Stomach smooth muscle (tissue), 2 donors: ENCODE measurements at regions not wholly inside any gene's neighbourhood (a gene's known extent, or its start where the extent isn't known, plus 50 kb on each side); places are given as distances from the start of the nearest gene placed in this dataset.

ENCODE experiments used
- H3K27ac ChIP-seq: one replicate; pipeline ENCODE4 v1.7.0; 2013; ENCODE audit warnings: mild to moderate bottlenecking, low read length, inconsistent platforms
- H3K27me3 ChIP-seq, 2 donors: one replicate each; pipeline ENCODE4 v1.7.0; 2013; ENCODE audit warnings: low read length in 2 of 2; ENCODE audit not compliant: insufficient read depth in 2 of 2, control insufficient read depth in 1 of 2
- H3K36me3 ChIP-seq, 2 donors: one replicate each; pipeline ENCODE4 v1.7.0; 2013; ENCODE audit warnings: low read length in 2 of 2; ENCODE audit not compliant: control insufficient read depth in 2 of 2, insufficient read depth in 2 of 2
- H3K4me1 ChIP-seq: one replicate; pipeline ENCODE4 v1.7.0; 2013; ENCODE audit warnings: low read length; ENCODE audit not compliant: control insufficient read depth, insufficient read depth
- H3K4me3 ChIP-seq, 2 donors: one replicate each; pipeline ENCODE4 v1.7.0; 2013; ENCODE audit warnings: low read length in 2 of 2
- H3K9ac ChIP-seq, 2 donors: one replicate each; pipeline ENCODE4 v1.7.0; 2013; ENCODE audit warnings: low read length in 2 of 2, mild to moderate bottlenecking in 1 of 2
- H3K9me3 ChIP-seq, 2 donors: one replicate each; pipeline ENCODE4 v1.7.0; 2013; ENCODE audit warnings: low read length in 2 of 2; ENCODE audit not compliant: control insufficient read depth in 2 of 2
- donor health status: healthy.
- donor health status: Pancreatic carcinoma.

GRCh38 chr12:118641249-118641648 is 264.9 kb downstream of the SUDS3 start:
- Histone ChIP-seq H3K27ac (no peak overlapping the region), H3K9me3 (no peaks in the 10 kb centered on the region), H3K27me3 (no peaks in the 10 kb centered on the region), H3K36me3 (no peaks in the 10 kb centered on the region), H3K4me1 (no peaks in the 10 kb centered on the region), H3K4me3 (no peak overlapping the region), H3K9ac (no peak overlapping the region)

- H3K4me3 ChIP-seq, result no peak overlapping the region
- no peak overlapping the region for H3K27ac ChIP-seq
- H3K9me3 ChIP-seq, result no peaks in the 10 kb centered on the region
- H3K9ac ChIP-seq, result no peak overlapping the region
- H3K27me3 ChIP-seq, result no peaks in the 10 kb centered on the region
- no peaks in the 10 kb centered on the region for H3K36me3 ChIP-seq
- H3K4me1 ChIP-seq, result no peaks in the 10 kb centered on the region
Measured at GRCh38 chr12:118645219-118645618, 268.9 kb downstream of the SUDS3 start.

- Histone ChIP-seq H3K4me1 (no peaks in the 10 kb centered on the region), H3K36me3 (no peaks in the 10 kb centered on the region), H3K4me3 (no peak overlapping the region)
Measured at GRCh38 chr12:118649765-118650585, 273.6 kb downstream of the SUDS3 start.

GRCh38 chr12:118650586-118650960 is 274.2 kb downstream of the SUDS3 start:
- no peaks in the 10 kb centered on the region for H3K36me3 ChIP-seq
- H3K9ac ChIP-seq, result no peak overlapping the region
- no peaks in the 10 kb centered on the region for H3K27me3 ChIP-seq
- H3K27ac ChIP-seq, result no peak overlapping the region
- H3K9me3 ChIP-seq, result no peaks in the 10 kb centered on the region
- H3K4me3 ChIP-seq, result no peak overlapping the region
- H3K4me1 ChIP-seq, result no peaks in the 10 kb centered on the region

More at GRCh38 chr12:118649765-118650585, 273.6 kb downstream of the SUDS3 start:
- Histone ChIP-seq H3K9me3 (no peaks in the 10 kb centered on the region), H3K27ac (no peak overlapping the region), H3K27me3 (no peaks in the 10 kb centered on the region), H3K9ac (no peak overlapping the region)

DNA sequence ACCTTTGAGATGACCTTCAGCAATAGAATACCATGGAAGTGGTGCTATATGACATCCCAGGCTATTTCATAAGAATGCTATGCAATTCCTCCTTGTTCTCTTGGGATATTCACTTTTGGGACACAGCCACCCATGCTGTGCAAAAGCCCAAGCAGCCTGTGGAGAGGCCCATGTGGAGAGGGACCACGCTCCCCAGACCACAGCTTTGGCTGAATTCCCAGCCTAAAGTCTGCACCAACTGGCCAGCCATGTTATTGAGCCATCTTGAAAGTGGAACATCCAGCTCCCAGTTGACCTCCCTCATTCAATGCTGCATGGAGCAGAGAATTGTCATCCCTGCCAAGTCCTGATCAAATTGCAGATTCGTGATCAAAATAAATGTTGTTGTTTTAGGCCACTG is 275.1 kb downstream of the SUDS3 start:
- Histone ChIP-seq H3K27ac (no peak overlapping the region), H3K36me3 (no peaks in the 10 kb centered on the region), H3K9me3 (no peaks in the 10 kb centered on the region), H3K4me1 (no peaks in the 10 kb centered on the region), H3K27me3 (no peaks in the 10 kb centered on the region), H3K4me3 (no peak overlapping the region), H3K9ac (no peak overlapping the region)

DNA sequence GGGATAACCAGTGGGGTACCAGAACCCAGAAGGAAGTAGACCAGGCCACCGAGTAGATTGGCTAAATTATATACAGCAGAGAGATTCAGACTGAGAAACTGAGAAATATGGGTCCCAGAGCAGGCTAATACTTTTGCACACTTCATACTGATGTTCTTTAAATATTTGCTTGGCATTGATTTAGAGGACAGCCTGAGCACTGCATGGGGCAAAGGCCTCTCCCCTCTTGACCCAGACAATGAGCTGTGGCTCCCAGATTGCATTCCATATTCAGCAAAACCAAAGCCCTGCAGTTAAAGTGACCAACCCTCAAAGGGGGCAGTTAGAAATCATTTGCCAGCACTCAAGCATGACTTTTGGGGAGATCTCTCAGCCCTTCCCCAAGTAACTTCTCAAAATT is 279.2 kb downstream of the SUDS3 start:
- no peaks in the 10 kb centered on the region for H3K4me1 ChIP-seq
- no peaks in the 10 kb centered on the region for H3K9me3 ChIP-seq
- H3K27me3 ChIP-seq, result no peaks in the 10 kb centered on the region
- H3K36me3 ChIP-seq, result no peaks in the 10 kb centered on the region
- no peak overlapping the region for H3K9ac ChIP-seq
- H3K27ac ChIP-seq, result no peak overlapping the region
- H3K4me3 ChIP-seq, result no peak overlapping the region

- no peaks in the 10 kb centered on the region for H3K4me1 ChIP-seq
- no peaks in the 10 kb centered on the region for H3K9me3 ChIP-seq
- no peak overlapping the region for H3K9ac ChIP-seq
- no peak overlapping the region for H3K4me3 ChIP-seq
- H3K36me3 ChIP-seq, result no peaks in the 10 kb centered on the region
- H3K27me3 ChIP-seq, result no peaks in the 10 kb centered on the region
- no peak overlapping the region for H3K27ac ChIP-seq
Measured at GRCh38 chr12:118680356-118680963, 300.9 kb upstream of the SRRM4 start.

DNA sequence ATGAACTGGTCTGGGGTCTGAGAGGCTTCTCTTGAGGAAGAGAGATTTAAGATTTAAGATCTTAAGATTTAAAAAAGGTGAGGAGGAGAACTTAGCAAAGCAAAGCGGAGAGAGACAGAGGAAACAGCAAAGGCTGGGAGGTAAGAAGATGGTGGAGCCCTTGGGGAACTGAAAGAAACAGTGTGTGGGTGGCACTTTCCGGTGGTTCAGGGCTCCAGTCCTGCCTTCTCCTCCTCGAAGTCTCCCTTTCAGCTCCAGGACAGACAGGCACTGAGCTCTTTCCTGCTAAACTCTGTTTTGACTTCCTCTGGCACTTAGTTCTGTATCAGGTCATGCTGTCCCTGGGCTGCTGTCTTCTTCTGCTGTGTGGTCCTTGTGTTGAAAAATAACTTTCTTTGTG is 298.7 kb upstream of the SRRM4 start:
- H3K27me3 ChIP-seq, result no peaks in the 10 kb centered on the region
- H3K36me3 ChIP-seq, result no peaks in the 10 kb centered on the region
- no peak overlapping the region for H3K9ac ChIP-seq
- H3K4me1 ChIP-seq, result peaks cover 5% of the 10 kb centered on the region
- no peaks in the 10 kb centered on the region for H3K9me3 ChIP-seq
- H3K4me3 ChIP-seq, result no peak overlapping the region
- no peak overlapping the region for H3K27ac ChIP-seq

- Histone ChIP-seq H3K9me3 (no peaks in the 10 kb centered on the region), H3K27me3 (no peaks in the 10 kb centered on the region), H3K27ac (no peak overlapping the region), H3K4me3 (no peak overlapping the region), H3K36me3 (no peaks in the 10 kb centered on the region), H3K4me1 (peaks cover 5% of the 10 kb centered on the region), H3K9ac (no peak overlapping the region)
Measured at GRCh38 chr12:118685983-118686607, 295.2 kb upstream of the SRRM4 start.

GRCh38 chr12:118689793-118690192 is 291.5 kb upstream of the SRRM4 start:
- Histone ChIP-seq H3K9ac (no peak overlapping the region), H3K4me1 (peaks cover 5% of the 10 kb centered on the region), H3K9me3 (no peaks in the 10 kb centered on the region), H3K27me3 (no peaks in the 10 kb centered on the region), H3K36me3 (no peaks in the 10 kb centered on the region), H3K4me3 (no peak overlapping the region), H3K27ac (no peak overlapping the region)

- Histone ChIP-seq H3K4me3 (no peak overlapping the region), H3K4me1 (peaks cover 5% of the 10 kb centered on the region), H3K27me3 (no peaks in the 10 kb centered on the region), H3K9ac (no peak overlapping the region), H3K36me3 (no peaks in the 10 kb centered on the region), H3K9me3 (no peaks in the 10 kb centered on the region), H3K27ac (no peak overlapping the region)
Measured at GRCh38 chr12:118690506-118690905, 290.8 kb upstream of the SRRM4 start.
